Activated CD4-positive, alpha-beta T cell treated with anti-CD3 and anti-CD28 coated beads for 48 hours (primary cell): ENCODE measurements at regions not wholly inside any gene's neighbourhood (a gene's known extent, or its start where the extent isn't known, plus 50 kb on each side); places are given as distances from the start of the nearest gene placed in this dataset.

Experiments
- DNase-seq: peaks from one replicate; pipeline ENCODE4 v3.0.0-alpha.2; 2020

DNA sequence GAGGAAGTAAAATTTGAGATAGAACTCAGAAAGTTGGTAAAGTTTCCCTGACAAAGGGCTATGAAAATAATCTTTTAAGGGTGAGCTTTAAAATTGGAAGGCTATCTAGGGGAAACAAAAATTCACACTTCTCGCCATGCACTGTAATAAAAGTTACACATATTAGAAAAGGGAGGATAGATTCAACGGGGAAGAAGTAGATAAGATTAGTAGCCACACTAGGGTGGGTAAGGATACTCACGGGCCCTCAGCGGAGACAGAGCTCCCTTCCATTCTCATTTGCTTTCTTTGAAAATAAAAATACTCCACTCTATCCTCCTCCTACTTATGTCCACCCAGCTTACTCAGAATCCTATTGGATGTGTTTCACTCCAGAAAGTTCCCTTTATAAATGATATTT lies 691.3 kb upstream of the NR2F2 start:
- DNase-seq, result no peak

DNA sequence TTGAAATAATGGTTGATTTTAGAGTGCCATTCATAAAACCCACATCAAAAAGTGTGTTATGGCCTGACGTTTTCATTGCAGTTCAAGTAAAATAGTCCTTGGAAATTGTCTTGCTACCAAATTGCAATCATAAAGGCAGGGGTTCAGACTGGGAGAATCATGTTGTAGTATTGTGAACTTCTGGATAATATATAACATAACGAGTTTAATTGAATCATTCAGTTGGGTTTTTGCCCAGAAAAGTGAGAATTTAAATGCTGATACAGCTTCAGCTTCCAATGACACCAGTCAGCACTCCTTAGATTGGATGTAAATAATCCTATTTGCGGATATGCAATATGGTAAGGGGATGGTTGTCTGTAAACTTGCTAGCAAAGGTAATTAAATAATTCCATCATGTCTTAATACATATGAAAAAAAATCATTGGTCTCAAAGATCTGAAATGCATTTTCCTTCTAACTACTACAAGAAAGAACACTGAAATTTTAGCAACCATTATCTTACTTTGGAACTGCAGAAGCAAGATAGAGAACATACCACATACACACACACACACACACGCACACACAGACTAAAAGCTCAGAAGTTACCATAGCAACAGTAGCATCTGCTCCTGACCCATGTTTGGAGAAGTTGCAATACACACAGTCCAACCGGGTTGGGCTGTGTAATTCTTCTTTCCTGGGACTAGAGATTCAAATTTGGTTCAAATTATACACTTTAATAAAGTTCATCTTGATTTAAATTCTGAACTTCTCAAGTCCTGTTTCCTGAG lies 686.2 kb upstream of the NR2F2 start:
- DNase-seq, result no peak

DNA sequence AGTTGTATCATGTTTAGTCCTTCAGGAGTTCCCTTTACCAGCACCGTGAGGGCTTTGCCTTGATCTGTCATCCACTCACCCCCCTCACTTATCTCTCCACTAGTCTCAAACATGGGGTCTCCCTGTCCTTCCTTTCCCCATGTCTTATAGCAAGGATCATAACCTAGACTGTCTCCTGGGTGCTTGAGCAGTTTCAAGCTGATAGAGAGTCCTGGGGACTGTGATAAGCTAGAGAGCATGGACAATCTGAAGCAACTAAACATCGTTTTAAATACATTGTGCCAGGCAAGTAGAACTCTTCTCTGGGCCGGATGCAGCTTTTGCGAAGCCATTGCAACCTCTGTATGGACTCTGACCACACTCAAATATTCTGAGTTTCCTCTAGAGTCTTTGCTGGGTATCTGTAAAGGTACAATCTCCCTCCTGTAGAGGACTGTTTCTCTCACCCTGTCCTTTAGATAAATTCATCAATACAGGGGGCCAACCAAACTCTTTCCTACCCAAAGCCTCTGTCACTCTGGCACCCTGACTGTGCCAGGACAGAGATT lies 684.6 kb upstream of the NR2F2 start:
- DNase-seq, result no peak

DNA sequence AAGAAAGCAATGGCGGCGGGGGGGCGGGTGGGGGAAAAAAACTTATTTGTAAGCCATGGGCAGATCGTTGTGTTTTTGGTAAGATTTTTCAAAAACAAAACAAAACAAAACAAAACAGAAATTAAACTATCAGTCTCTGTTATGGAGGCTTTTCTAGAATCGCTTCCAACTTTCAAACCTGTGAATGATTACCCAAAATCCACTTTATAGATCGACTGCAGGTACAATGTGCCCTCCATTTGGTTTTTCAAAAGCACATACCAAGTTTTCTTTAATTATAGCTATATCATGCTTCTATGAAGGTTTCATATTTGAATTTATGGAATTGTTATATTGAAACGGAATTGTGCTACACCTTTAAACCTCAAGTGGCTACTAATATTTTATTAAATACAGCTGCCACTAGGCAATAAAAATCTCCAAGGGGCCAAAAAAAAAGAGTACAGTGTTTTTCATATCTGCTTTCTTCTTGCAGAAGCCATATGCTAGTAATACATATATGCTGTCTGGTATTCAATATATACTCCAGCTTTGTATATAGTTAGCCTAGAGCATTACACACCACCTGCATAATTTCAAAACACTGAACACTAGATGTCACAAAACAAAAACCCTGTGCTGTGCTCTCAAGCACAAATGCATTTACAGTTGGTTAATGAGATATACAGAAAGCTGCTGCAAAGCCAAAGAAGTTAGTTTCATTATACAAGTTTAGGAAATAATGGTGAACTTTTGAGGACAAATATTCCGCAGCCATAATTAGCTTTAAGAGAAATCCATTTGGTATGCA lies 683.8 kb upstream of the NR2F2 start:
- DNase-seq, result no peak

DNA sequence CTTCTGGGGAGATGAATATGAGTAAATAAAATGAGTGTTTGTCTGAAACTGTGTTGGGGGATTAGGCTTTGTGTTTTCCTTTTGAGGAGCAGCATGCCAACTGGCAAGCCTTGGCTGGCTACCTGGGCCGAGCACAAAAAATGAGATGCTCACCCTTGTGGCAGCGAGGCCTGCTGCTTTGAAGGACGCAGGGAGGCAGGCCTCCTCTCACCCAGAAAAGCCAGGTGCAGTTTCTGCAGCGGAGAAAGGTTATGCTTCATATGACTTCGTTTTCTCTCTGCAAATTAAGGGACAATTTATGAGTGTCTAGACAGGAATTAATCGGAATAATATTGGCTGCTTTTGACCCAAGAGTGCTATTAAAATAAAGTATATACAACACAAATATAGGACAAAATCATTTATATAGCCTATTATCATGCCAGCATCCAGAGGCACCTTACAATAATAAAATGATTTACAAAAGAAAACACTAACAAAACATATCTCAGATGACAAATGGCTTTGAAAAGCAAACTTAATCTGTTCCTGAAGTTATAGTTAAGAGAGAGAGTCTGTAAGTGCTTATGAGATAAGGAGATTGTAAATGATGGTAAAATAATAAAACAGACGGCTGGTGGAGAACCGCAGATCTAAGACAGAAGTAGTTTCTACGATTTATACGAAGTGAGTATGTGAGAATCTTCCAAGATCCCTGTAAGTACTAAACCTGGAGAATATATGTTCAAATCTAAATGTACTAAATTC lies 682.8 kb upstream of the NR2F2 start:
- DNase-seq, result no peak

DNA sequence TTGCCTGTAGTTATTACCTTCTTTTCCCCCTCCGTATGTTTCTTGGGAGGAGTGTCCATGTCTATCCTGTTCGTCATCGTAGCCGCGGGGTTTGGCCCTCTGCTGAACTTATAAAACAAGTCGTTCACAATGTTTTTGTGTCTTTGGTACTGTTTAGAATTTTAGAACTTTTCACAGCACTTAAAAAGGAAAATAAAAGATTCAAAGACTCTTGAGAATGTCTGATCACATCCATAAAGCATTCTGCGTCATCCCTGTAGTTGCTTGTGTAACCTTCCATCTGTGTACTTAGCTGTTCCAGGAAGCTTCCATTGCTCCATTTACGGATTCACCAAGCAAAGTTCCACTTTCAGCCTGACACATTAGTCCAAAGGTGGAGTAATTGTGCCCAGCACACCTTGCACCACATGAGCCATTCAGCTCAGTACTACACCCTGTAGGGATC lies 677.1 kb upstream of the NR2F2 start:
- no peak for DNase-seq

- no peak for DNase-seq
Observed at GRCh38 chr15:95655089-95655607, 675.4 kb upstream of the NR2F2 start.

GRCh38 chr15:95656595-95656994 lies 673.9 kb upstream of the NR2F2 start:
- DNase-seq, result no peak

DNA sequence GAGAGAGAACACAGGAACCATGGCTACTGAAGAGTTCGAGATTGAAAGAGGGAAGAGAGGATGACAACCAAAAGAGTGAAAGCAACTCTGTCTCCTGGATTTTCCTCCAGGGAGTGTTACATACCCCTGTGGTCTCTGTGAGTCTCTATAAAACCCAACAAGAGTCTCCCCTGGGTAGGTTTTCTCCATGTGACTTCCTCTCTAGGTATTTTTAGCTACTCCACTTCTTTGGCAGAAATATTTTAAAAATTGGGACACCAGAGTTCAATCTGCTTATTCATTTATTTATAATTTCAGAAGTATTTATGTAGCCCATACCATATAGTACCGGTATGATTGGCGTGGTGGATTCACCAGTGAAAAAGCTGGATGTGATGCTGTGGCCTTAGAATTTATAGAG lies 671.7 kb upstream of the NR2F2 start:
- DNase-seq, result no peak

DNA sequence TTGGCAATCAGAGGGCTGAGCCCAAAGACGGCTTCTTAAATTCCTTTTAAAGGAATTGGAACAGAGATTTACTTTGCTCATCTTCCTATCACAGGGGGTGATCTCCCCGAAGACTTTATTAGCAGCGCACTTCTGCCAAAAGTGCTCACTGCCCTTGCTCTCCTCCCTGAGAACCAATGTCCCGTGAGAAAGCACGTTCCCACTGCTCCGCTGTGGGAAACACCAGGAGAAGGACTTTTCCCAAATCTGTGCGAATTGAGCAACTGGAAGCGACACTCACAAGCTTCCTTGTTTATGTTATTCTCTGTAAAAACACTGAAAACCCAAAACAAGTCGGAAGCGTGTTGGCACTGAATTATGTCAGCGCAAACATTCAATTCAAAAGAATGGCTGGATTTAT lies 670.8 kb upstream of the NR2F2 start:
- no peak for DNase-seq

- no peak for DNase-seq
Observed at GRCh38 chr15:95662638-95663037, 667.9 kb upstream of the NR2F2 start.

- no peak for DNase-seq
Observed at GRCh38 chr15:95663156-95664100, 667.1 kb upstream of the NR2F2 start.

GRCh38 chr15:95664450-95664849 lies 666.0 kb upstream of the NR2F2 start:
- no peak for DNase-seq

GRCh38 chr15:95669146-95669922 lies 661.2 kb upstream of the NR2F2 start:
- no peak for DNase-seq

DNA sequence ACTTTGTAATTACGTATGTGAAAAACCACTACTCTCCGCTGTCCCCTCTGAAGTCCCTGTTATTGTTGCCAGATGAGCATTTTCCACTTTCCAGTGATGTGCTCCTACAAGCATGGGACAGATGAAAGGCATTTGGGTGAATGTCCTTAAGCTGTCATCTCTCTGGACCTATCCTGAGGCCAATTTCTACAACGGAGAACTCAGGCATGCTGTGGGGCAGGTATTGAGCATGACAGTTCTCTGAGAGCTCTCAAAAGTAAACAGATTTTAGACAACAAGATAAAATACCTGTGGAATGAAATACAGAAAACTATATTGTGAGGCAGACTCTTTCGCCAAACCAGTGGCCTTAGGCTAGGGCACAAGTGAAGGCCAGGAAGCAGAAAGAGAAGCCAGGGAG lies 656.5 kb upstream of the NR2F2 start:
- DNase-seq, result no peak

DNA sequence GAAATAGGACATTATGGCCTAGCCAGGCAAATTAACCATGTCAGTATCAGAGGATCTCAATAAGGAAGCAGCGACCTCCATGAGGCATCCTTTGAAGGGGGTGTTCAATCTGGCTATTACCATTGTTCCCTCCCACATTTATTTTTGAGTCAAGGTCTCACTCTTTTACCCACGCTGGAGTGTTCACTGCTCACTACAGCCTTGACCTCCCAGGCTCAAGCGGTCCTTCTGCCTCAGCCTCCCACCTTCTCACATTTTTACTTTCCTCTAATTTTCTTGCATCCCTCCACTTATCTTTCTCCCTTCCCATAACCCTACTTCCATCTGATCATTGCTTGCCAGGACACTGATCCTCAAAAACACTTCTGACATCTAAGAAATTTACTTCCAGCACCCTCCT lies 654.0 kb upstream of the NR2F2 start:
- no peak for DNase-seq

DNA sequence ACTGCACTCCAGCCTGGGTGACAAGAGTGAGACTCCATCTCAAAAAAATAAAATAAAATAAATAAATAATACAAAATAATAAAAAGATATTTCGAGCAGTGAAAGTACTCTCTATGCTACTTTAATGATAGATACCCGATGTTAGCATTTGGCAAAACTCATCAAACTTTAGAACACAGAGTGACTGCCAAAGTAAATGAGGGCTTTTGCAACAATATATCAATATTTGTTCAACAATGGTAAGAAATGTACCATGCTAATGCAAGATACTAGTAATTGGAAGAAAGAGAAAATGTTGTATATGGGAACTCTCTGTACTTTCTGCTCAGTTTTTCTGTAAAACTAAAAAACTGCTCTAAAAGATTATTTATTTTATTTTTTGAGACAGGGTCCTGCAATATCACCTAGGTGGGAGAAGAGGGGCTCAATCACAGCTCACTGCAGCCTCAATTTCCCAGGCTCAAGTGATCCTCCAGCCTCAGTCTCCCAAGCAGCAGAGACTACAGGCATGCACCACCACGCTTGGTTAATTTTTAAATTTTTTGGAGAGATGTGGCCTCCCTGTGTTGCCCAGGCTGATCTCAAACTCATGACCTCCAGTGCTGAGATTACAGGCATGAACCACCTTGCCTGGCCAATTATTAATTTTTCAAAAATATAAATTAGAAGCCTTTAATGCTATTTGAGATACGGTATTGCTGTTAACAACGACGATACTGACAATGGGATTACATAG lies 650.5 kb upstream of the NR2F2 start:
- DNase-seq, result no peak

GRCh38 chr15:95680728-95681127 lies 649.8 kb upstream of the NR2F2 start:
- no peak for DNase-seq

- no peak for DNase-seq
Observed at GRCh38 chr15:95681836-95682544, 648.5 kb upstream of the NR2F2 start.

DNA sequence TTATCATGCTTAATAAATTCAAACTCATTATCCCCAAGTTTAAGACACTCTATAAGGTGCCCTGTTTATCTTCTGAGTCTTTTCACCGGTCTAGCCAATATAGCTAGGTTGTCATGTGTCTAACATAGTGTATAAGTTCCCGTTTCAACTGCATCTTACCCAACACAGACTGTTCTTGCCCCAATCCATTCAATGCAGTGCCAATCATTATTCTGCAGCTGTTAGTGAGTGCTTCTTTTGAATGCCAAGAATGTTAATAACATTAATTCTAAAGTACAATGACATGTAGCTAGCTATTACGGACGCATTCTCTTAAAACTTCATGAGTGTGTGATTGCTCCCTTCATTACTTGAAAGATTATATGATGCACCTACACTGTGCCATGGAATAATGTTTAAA lies 646.4 kb upstream of the NR2F2 start:
- no peak for DNase-seq
